ENCODE measurements at regions not wholly inside any gene's neighbourhood (a gene's known extent, or its start where the extent isn't known, plus 50 kb on each side); places are given as distances from the start of the nearest gene placed in this dataset.

DNA sequence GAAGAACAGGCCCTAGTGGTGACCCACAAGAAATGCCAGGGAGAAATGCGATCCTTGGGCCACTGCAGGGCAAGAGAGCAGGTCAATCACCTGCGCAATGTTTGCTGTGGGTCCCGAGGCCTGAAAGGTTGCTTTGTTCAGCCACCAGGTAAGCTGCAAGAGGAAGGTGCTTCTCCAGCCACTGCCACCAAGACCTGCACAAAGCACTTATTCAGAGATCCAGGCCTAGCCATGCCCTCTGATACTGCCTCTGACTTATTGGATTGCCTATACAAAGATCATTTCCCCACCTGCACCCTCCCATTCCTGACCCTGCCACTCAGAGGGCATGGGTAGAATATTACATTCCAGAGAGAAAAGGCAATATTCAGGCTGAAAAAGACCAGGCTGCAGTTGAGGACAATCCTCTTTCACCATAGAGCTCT is 349.4 kb upstream of the NFIA start:
- TF ChIP-seq RARB (CRISPR knock-in tag; IDR thresholded peaks at IDR 0.05) (no peak), ZFP3 (CRISPR knock-in tag; IDR thresholded peaks at IDR 0.05) (no peak), ARNTL (CRISPR knock-in tag; IDR thresholded peaks at IDR 0.05; ENCODE audit: borderline replicate concordance, low read depth) (no peak), CSDC2 (CRISPR knock-in tag; IDR thresholded peaks at IDR 0.05) (no peak), PPARA (CRISPR knock-in tag; IDR thresholded peaks at IDR 0.05; ENCODE audit: borderline replicate concordance) (no peak), ISL1 (CRISPR knock-in tag; IDR thresholded peaks at IDR 0.05) (no peak), GLIS3 (CRISPR knock-in tag; IDR thresholded peaks at IDR 0.05) (no peak), ESRRG (CRISPR knock-in tag; IDR thresholded peaks at IDR 0.05) (no peak), TOX (CRISPR knock-in tag; IDR thresholded peaks at IDR 0.05; ENCODE audit: borderline replicate concordance) (no peak), OSR1 (CRISPR knock-in tag; IDR thresholded peaks at IDR 0.05) (no peak), ZNF8 (CRISPR knock-in tag; IDR thresholded peaks at IDR 0.05) (no peak), ZNF565 (CRISPR knock-in tag; conservative IDR thresholded peaks at IDR 0.05; ENCODE audit: low read depth) (no peak), ZC3H10 (CRISPR knock-in tag; IDR thresholded peaks at IDR 0.05) (no peak), BACH2 (CRISPR knock-in tag; IDR thresholded peaks at IDR 0.05; ENCODE audit: borderline replicate concordance) (no peak)
- TF ChIP-seq, protein P1, sequence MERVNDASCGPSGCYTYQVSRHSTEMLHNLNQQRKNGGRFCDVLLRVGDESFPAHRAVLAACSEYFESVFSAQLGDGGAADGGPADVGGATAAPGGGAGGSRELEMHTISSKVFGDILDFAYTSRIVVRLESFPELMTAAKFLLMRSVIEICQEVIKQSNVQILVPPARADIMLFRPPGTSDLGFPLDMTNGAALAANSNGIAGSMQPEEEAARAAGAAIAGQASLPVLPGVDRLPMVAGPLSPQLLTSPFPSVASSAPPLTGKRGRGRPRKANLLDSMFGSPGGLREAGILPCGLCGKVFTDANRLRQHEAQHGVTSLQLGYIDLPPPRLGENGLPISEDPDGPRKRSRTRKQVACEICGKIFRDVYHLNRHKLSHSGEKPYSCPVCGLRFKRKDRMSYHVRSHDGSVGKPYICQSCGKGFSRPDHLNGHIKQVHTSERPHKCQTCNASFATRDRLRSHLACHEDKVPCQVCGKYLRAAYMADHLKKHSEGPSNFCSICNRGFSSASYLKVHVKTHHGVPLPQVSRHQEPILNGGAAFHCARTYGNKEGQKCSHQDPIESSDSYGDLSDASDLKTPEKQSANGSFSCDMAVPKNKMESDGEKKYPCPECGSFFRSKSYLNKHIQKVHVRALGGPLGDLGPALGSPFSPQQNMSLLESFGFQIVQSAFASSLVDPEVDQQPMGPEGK (CRISPR knock-in tag; IDR thresholded peaks at IDR 0.05; ENCODE audit: borderline replicate concordance) = no peak
- TF ChIP-seq, protein P2, sequence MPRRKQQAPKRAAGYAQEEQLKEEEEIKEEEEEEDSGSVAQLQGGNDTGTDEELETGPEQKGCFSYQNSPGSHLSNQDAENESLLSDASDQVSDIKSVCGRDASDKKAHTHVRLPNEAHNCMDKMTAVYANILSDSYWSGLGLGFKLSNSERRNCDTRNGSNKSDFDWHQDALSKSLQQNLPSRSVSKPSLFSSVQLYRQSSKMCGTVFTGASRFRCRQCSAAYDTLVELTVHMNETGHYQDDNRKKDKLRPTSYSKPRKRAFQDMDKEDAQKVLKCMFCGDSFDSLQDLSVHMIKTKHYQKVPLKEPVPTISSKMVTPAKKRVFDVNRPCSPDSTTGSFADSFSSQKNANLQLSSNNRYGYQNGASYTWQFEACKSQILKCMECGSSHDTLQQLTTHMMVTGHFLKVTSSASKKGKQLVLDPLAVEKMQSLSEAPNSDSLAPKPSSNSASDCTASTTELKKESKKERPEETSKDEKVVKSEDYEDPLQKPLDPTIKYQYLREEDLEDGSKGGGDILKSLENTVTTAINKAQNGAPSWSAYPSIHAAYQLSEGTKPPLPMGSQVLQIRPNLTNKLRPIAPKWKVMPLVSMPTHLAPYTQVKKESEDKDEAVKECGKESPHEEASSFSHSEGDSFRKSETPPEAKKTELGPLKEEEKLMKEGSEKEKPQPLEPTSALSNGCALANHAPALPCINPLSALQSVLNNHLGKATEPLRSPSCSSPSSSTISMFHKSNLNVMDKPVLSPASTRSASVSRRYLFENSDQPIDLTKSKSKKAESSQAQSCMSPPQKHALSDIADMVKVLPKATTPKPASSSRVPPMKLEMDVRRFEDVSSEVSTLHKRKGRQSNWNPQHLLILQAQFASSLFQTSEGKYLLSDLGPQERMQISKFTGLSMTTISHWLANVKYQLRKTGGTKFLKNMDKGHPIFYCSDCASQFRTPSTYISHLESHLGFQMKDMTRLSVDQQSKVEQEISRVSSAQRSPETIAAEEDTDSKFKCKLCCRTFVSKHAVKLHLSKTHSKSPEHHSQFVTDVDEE (CRISPR knock-in tag; IDR thresholded peaks at IDR 0.05) = no peak
- TF ChIP-seq, protein P3, sequence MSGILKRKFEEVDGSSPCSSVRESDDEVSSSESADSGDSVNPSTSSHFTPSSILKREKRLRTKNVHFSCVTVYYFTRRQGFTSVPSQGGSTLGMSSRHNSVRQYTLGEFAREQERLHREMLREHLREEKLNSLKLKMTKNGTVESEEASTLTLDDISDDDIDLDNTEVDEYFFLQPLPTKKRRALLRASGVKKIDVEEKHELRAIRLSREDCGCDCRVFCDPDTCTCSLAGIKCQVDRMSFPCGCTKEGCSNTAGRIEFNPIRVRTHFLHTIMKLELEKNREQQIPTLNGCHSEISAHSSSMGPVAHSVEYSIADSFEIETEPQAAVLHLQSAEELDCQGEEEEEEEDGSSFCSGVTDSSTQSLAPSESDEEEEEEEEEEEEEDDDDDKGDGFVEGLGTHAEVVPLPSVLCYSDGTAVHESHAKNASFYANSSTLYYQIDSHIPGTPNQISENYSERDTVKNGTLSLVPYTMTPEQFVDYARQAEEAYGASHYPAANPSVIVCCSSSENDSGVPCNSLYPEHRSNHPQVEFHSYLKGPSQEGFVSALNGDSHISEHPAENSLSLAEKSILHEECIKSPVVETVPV (CRISPR knock-in tag; IDR thresholded peaks at IDR 0.05) = no peak
- no peak for ATAC-seq

DNA sequence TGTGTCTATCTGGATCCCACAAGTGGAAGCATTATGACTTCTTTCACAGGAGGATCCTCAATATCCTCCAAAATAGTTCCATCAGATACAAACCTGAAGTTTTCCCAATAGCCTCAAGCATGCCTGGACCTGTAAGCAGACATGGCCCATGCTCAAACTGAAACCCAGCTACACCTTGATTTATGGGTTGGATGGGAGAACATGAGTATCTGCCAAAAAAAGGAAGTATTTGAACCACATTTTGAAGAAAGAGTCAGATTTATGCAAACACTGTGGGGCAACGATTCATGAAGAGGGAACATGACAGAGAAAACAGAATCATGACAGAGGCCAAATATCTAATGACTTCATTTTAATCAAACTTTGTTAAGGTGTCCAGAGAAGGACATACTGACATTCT is 351.0 kb upstream of the NFIA start:
- TF ChIP-seq ISL1 (CRISPR knock-in tag; IDR thresholded peaks at IDR 0.05) = no peak
- TF ChIP-seq ZNF565 (CRISPR knock-in tag; conservative IDR thresholded peaks at IDR 0.05; ENCODE audit: low read depth) = no peak
- TF ChIP-seq GLIS3 (CRISPR knock-in tag; IDR thresholded peaks at IDR 0.05) = no peak
- TF ChIP-seq, protein P2 (CRISPR knock-in tag; IDR thresholded peaks at IDR 0.05) = no peak
- no peak for TF ChIP-seq ESRRG (CRISPR knock-in tag; IDR thresholded peaks at IDR 0.05)
- TF ChIP-seq CSDC2 (CRISPR knock-in tag; IDR thresholded peaks at IDR 0.05) = no peak
- ATAC-seq = no peak

DNA sequence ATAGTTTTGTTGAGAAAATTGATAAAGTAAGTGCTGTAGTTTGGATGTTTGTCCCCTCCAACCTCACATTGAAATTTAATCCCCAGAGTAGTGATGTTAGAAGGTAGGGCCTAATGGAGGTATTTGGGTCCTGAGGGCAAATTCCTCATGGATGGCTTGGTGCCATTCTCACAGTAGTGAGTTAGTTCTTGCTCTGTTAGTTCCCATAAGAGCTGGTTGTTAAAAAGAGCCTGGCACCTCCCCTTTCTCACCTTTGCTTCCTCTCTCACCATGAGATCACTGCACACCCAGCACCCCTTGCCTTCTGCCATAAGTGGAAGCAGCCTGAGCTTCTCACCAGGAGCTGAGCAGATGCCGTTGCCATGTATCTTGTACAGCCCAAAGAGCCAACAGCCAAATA is 354.8 kb upstream of the NFIA start:
- no peak for ATAC-seq
- TF ChIP-seq ZFP30 (CRISPR knock-in tag; IDR thresholded peaks at IDR 0.05) (no peak), BACH2 (CRISPR knock-in tag; IDR thresholded peaks at IDR 0.05; ENCODE audit: borderline replicate concordance) (no peak), CSDC2 (CRISPR knock-in tag; IDR thresholded peaks at IDR 0.05) (no peak), OSR1 (CRISPR knock-in tag; IDR thresholded peaks at IDR 0.05) (no peak), ZNF70 (CRISPR knock-in tag; IDR thresholded peaks at IDR 0.05) (no peak), ISL1 (CRISPR knock-in tag; IDR thresholded peaks at IDR 0.05) (no peak), ARNTL (CRISPR knock-in tag; IDR thresholded peaks at IDR 0.05; ENCODE audit: borderline replicate concordance, low read depth) (no peak), GLIS3 (CRISPR knock-in tag; IDR thresholded peaks at IDR 0.05) (no peak), ZFP3 (CRISPR knock-in tag; IDR thresholded peaks at IDR 0.05) (no peak), TOX (CRISPR knock-in tag; IDR thresholded peaks at IDR 0.05; ENCODE audit: borderline replicate concordance) (no peak), SNAI2 (CRISPR knock-in tag; IDR thresholded peaks at IDR 0.05) (no peak), PPARA (CRISPR knock-in tag; IDR thresholded peaks at IDR 0.05; ENCODE audit: borderline replicate concordance) (no peak), TCF4 (CRISPR knock-in tag; IDR thresholded peaks at IDR 0.05; ENCODE audit: borderline replicate concordance) (no peak), RARB (CRISPR knock-in tag; IDR thresholded peaks at IDR 0.05) (no peak), ZC3H10 (CRISPR knock-in tag; IDR thresholded peaks at IDR 0.05) (no peak)
- TF ChIP-seq, protein P4, sequence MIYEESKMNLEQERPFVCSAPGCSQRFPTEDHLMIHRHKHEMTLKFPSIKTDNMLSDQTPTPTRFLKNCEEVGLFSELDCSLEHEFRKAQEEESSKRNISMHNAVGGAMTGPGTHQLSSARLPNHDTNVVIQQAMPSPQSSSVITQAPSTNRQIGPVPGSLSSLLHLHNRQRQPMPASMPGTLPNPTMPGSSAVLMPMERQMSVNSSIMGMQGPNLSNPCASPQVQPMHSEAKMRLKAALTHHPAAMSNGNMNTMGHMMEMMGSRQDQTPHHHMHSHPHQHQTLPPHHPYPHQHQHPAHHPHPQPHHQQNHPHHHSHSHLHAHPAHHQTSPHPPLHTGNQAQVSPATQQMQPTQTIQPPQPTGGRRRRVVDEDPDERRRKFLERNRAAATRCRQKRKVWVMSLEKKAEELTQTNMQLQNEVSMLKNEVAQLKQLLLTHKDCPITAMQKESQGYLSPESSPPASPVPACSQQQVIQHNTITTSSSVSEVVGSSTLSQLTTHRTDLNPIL (CRISPR knock-in tag; IDR thresholded peaks at IDR 0.05; ENCODE audit: low read depth) = no peak
- TF ChIP-seq, protein P2 (CRISPR knock-in tag; IDR thresholded peaks at IDR 0.05) = no peak
